GM19397 (cell line): ENCODE measurements at regions not wholly inside any gene's neighbourhood (a gene's known extent, or its start where the extent isn't known, plus 50 kb on each side); places are given as distances from the start of the nearest gene placed in this dataset.

Experiments used
- ATAC-seq: cut with Tn5 transposase; IDR thresholded peaks from one replicate; pipeline ENCODE4 v1.9.1; 2021; ENCODE audit warnings: mild to moderate bottlenecking, moderate library complexity; ENCODE audit not compliant: unreplicated experiment

DNA sequence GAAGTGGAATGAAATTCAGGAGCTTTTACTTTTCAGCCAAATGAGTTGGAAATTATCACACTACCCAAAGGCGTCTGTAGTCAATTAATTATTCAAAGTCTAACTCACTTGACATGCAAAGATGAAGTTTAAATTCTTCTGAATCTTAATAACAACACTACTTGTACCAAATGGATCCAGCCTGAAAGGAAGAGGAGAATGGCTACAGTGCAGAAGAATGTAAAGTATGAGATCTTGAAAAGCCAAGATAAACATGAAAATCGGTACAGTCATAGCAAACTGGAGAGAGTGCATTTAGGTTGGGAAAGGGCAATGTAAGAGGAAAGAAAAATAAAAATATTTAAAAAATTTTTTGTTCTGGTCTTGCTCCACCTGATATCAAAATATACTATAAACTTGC lies 195.5 kb downstream of the SIM1 start:
- ATAC-seq = no peak

DNA sequence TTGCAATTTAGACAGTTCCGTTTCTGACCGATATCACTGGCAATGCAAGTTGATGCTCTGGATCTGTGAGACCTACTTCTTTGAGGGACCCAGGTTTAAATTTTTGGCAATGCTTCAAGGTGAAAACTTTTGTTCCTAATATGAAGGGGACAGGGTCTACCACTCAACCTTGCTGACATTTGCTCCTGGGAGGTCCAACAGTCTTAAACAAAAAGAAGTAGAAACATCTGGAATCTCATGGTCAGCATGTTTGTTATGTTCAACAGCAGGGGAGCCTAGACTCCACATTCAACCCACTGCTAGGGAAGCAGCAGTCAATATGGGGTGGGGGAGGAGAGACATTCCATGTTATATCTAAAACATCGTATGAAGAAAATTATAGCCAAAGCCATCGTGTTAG lies 196.4 kb downstream of the SIM1 start:
- ATAC-seq = no peak

DNA sequence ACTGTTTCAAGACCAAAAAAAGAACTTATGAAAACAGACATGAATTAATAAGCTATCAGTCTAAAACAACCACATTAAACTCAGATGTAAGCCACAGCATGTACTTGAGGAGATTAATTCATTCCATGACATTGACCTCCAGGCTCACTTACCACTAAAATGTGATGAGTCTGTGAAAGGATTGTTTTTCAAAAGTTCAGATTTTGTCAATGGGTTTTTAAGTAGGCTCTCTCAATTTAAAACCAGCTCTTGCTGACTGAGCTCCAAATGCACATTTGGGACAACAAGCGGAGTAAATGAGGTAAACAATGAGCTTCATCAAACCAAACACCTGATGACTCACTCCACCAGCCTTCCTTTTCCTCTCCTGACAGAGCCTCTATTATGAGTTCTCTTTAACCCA lies 197.0 kb downstream of the SIM1 start:
- no peak for ATAC-seq

DNA sequence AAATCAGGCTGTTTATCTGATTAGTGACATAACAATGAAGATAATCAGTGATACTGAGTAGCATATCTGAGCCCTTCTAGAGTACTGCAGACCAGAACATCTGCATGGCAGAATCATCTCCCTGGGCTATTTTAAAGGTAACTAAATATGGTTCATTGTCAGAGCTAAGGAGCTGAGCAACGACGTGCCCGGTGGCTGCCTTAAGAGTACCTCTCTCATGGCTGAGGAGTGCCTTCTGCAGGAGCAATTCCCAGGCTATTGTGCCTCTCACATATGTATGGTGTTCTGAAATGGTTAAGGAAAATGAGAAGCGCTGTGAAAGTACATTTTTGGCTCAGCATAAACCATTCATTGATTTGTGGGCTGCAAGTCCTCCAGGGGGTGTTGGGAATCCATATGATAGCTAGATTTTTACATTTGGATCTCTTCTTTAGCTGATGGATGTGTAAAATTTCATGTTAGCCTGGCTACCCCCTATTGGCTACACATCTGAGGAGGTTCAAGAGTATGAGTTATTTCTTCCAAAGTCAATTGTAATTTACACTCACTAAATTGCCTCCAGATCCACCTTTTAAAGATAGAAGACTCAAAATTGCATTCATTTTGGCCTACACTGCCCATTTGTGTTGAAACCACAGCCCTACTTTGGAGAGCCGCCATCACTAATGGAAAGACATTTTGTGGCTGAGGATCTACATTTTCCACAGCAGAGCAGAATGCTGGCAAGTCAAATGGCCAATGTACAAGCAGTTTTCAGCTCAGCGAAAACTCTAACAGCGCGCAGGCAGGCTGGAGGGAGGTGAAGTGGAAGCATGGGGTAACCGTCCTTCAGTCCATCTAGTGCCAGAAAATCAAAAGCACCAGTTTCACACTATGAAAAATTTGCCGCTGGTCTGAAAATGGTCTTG lies 198.0 kb downstream of the SIM1 start:
- no peak for ATAC-seq

DNA sequence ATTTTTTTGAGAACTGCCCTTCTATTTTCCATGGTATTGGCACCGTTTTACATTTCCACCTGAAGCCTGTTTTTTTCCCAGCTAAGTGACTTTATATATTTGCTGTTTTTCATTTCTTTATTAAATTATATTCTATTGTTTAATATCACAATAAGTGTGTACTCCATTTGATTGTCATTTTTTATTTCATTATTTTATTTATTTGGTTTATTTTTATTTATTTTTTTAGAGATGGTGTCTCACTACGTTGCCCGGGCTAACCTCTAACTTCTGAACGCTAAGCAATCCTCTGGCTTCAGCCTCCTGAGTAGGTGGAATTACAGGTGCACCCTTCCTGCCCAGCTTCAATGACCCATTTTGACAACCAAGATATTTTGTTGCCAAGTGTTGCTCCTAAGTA lies 202.6 kb downstream of the SIM1 start:
- no peak for ATAC-seq

DNA sequence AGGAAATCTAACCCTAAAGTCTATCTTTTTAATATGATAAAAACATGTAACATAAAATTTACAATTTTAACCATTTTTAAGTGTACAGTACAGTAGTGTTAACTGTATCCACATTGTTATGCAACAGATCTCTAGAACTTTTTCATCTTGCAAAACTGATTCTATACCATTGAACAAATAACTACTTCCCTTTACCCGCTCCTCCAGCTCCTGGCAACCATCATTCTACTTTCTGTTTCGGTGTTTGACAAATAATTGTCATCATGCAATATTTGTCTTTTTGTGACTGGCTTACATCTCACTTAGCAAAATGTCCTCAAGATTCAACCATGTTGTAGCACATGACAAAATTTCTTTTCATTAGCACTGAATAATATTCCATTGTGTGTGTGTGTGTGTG lies 203.2 kb downstream of the SIM1 start:
- ATAC-seq = no peak

DNA sequence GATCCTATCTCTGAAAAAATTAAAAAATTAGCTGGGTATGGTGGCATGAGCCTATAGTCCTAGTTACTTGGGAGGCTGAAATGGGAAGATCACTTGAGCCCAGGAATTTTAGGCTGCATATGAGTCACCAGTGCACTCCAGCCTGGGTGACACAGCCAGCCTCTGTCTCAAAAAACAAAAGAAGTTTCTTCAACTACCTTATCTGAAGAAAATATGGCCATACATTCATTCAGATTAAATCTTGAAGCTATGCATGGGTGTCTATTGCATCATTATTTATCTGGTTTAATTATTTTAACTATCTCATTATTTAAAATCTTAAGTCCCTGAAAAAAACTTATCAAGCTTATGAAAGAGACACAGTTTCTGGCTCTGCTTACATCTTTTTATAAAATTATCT lies 204.1 kb downstream of the SIM1 start:
- no peak for ATAC-seq

DNA sequence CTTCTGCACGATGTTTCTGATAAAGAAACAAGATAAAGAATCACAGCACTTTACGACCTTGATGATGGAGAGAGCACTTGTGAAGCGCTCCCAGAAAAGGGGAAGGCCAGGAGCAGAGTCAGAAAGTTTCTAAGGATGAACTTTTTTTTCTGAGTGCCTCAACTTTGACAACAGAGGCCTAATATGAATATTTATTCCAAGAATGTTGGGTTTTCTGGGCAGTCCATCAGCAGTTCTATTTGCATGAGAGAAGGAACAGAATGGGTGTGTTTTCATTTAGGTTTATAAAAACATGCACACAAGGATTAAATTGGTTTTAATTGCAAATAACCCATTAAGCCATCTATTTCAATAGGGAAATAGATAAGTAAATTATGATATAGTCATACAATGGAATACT lies 204.9 kb downstream of the SIM1 start:
- ATAC-seq = no peak

DNA sequence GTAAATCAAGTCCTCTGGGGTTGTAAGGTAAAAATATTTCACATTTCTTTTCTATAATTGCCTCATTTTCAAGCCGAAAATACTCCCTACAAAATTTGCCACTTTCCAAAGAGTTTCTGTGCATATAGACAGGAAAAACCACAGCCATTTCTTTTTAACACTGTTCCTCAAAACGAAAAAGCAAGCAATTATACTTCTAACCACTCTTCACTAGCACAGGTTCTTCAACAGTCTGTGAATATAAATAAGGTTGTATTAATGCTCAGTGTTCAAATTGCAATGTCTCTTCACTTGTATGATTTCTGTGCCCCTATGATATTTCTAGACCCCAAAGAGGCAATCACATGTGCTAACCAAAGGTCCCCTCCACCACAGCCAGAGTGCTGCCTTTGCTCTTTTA lies 206.0 kb downstream of the SIM1 start:
- no peak for ATAC-seq

DNA sequence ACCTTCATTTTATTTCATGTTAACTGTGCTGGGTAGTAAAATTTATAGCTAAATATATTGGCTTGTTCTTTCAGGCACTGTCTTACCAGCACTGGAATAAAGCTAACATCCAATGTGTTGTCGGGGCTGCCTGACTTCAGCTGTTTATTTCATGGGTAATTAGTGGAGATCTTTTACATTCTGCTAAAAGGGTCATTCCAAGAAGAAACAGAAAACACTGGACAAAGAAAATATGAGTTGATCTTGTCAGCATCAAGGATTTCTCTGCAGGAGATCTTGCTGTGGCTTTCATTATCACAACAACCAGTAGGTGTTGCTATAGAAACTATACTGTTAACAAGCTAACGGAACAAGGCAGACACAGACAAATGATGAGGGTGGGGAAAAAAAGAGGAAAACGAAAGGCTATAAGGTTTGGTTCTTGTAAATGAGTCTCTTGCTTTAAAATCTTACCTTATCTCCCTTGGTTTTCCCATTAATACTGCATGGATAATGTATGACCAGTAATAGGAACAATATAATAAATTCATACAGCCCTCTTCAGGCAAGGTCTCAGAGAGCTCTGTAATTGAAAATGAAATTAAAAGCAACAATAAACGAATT lies 206.8 kb downstream of the SIM1 start:
- ATAC-seq = peak; percentile 63

DNA sequence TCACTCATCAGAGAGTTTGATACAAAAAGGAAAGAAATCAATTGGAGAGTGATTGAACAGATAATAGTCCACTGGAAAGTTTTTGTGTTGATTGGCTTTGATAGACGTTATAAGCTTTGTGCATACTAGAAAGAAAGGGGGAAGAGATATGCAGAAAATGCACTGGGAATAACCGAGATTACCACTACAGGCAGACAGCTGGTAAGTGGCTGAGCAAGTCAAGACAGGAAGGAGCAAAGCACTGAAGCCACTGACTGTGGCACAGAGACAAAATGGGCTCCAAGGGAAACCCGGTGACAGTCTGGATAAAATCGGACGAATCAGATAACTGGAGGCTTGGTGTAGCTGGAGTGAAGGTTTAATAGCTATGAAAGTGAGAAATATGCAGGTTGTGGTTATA lies 209.0 kb downstream of the SIM1 start:
- ATAC-seq = no peak

DNA sequence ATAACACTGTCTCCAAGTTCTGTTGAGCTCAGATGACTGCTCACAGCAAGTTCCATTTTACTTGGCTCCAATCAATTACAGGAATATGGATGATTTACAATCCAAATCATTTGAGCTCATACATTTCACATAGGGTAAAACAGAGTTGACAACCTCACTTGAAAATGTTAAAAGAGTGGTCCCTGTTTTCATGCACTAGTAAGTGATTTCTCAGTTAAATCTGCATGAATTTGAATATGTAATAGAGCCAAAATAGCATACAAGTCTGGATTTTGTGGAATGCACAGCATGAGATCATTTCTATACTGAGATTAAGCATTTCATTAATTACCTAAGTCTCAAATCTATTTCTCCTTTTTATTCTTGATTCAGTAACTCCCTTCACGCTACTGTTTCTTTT lies 217.6 kb downstream of the SIM1 start:
- ATAC-seq = no peak

DNA sequence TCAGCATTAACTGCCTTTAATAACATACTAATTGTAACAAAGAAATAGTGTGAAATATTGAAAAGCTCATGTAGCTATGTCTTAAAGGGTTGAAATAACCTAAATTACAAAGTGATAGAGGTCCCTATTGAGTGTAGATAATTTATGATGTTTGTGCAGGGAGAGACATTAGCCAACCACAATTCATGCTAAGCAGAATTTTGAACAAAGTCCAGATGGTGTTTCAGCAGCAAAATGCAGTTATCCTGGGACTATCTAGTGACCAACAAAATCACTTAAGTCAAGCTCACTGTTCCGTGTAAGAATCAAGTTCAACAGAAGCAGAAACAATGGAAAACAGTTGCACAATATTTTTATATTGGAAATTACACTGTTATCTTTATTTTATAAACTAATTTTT lies 218.5 kb downstream of the SIM1 start:
- ATAC-seq = no peak

DNA sequence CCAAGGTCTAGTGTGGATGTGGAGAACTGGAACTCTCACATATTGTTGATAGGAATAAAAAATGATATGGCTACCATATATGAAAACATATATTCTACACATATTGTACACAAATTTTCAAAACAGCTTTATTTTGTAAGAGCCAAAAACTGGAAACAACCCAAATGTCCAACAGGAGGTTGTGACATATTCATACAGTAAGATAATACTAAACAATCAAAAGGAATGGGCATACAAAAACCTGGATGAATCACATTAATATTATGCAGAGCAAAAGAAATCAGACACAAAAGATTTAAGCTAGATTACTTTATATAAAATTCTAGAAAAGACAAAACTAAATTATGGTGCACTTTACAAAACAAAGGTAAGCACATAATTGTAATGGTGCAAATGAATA lies 223.9 kb downstream of the SIM1 start:
- ATAC-seq = no peak

DNA sequence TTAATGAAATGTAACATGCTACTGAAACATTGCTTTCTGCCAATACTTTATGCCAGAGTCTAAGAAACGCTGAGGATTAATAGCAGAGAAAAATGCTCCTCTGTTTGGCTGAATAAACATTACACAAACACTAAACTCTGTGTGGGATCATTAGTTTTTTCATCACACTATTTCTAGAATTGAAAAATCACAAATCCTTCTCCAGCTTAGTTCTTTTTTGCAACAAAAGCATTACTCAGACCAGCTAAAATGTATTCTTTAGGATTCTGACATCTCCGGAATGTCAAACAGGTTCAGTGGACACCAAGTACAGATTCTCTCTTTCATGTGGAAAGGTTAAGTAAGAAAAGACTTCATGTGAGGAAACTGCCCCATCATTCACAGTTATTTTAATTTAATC lies 226.9 kb downstream of the SIM1 start:
- no peak for ATAC-seq

DNA sequence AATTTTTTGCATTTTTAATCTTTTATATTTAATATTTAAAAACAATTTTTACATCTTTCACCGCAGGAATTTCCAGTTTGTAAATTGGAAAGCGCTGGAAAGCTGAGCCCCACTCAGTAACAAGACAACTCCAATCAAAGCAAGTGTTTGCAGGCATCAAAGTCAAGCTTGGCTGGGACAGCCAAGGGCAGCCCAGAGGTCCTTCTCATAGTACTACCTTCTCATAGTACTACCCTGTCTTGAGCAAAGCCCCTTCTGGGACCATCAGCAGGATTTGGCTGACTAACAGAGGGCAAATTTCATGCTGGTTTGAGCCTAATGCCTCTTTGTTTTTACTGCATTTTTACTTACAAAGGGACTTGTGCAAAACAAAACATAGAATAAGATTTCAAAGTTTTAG lies 228.3 kb downstream of the SIM1 start:
- no peak for ATAC-seq

DNA sequence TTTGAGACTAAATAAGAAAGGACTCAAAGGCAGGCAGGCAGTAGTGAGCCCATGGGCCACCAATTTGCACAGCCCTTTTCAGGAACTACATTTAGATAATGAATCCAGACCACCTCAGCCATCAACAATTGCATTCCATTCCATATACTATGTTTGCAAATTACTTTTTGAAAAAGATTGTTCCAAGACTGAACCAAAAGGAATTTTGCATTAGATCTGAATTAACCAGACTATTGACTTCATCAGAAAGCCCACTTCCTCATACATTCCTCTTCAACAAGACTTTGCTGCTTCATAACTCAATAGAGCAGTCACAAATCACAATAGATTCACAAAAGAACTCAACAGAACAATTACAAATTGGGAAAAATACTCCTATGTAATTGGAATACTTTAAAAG lies 229.1 kb downstream of the SIM1 start:
- no peak for ATAC-seq

DNA sequence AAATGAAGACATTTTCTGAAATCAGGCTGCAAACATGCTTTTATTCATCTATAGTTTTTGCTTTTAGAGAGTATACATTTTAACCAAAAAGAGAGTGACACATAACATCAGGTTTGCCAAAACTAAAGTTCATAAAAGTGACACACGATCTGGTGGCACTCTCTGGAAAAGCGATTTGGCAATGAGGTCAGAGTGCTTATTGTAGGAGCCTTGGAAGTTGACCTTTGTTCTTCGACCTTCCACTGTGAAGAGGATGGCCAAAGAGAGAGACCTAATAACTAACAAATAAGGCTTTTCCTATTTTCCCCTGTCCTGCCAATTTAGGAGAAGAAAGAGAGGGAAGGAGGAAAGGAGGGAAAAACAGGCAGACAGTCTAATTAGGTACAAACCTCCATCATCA lies 230.1 kb downstream of the SIM1 start:
- ATAC-seq = no peak

DNA sequence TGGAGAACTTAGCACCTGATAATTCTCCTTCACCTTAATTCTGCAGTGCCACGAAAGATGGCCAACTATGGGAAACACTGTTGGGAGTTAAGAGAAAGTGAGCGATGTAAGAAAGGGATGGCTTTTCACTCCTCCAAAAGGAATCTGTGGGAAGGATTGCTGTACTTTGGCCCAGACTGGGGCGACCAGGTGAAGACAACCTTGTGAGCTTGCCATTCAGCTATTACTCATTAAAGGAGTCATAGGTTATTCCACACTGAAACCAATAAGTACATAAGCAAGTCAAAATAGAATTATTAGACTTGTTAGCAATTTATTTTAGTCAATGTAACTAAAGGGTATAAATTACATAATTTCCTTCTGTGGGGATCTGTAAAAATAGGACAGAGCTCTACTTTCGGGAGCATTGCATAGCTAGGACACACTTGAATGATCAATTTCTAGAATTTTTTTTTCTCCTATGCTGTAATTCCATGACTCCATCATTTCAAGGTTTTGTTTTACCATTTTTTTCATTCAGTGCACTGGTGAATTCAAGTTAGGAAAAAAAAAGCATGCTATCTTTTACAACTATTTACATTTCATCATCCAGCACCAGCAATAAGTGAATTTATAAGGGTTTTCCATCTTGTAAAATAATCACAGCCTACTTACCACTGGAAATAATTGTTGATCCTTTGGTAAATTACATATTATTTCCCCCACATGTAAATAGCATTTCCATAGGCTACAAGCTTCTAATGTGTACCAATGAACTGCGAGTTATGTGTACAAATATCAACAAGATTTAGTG lies 231.7 kb downstream of the SIM1 start:
- ATAC-seq = no peak

DNA sequence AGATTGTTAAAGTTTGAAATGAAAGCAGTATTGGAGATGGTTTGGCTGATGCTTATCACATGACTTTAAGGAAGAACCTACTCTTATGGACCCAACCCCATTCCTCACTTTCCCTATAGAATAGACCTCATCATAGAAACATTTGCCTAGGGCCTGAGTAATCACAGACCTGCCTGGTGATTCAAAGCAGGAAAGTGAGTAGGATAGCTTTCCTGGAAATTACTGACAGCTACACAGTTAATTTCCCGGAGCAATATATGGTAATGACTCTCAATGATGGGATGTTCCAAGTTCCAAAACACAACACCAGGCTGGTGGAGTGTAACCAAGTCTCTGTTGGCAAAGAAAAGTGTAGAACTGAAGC lies 233.8 kb downstream of the SIM1 start:
- no peak for ATAC-seq

DNA sequence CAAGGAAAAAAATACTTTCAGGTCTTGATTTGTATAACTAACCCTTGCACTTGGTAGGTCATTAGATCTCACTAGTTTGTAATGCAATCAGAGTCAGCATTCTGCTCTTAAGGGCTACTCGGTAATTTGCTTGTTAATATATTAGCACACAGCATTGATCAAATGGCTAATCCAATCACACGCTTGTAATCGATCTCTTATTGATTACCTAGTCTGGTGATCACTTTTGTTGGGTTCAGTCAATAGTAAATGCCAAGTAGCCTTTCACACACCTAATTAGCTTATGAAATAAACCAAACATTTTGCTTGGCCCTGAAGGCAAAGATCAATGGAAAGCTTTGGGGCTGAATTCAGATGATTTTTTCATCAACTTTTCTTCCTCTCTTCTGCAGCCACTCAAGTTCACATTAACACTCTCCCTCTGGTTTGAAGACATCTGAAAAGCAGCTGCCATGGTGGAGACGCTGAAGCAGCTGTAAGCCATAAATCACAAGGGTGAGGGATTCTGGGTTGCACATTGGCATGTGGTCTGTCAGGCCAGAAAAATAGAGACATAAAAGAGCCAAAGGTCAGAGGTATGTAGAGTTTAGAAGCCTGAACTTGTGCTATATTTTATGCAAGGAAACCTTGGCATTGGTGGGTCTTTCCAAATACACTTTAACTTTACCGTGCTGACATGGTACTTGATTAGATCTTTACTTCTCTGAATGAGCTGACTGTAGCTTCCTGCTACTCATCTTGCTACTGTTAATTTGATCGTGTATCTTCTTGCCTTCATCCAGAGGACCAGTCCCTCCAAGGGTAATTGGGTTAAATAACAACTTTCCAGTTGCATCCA lies 234.4 kb downstream of the SIM1 start:
- no peak for ATAC-seq
